GM23248 (cell line): ENCODE measurements at regions not wholly inside any gene's neighbourhood (a gene's known extent, or its start where the extent isn't known, plus 50 kb on each side); places are given as distances from the start of the nearest gene placed in this dataset.

Experiments used
- EZH2 ChIP-seq: fragments of 200-600 bp; sonication (generic); IDR thresholded peaks from 2 replicates; pipeline ENCODE4 v1.6.1; 2018; ENCODE audit warnings: antibody characterized with exemption, mild to moderate bottlenecking; ENCODE audit not compliant: insufficient read depth, poor library complexity, severe bottlenecking
- EZH2phosphoT487 ChIP-seq: fragments of 200-600 bp; sonication (generic); IDR thresholded peaks from 2 replicates; pipeline ENCODE4 v1.6.1; 2018; ENCODE audit warnings: antibody characterized with exemption, moderate library complexity, mild to moderate bottlenecking, low read depth; ENCODE audit not compliant: insufficient read depth

- TF ChIP-seq EZH2 (no peak), EZH2phosphoT487 (no peak)
Measured at GRCh38 chr3:59658274-59658673, 608.4 kb upstream of the CFAP20DC start.
